H1 (cell line): ENCODE measurements at regions not wholly inside any gene's neighbourhood (a gene's known extent, or its start where the extent isn't known, plus 50 kb on each side); places are given as distances from the start of the nearest gene placed in this dataset.

Source experiments
- CTCF ChIA-PET: fragments of 300-600 bp; sonication (Branson Sonifier 250); formaldehyde crosslinking; loops from one replicate; lab custom pipeline; 2021; ENCODE audit not compliant: partially characterized antibody; lab: Charles Lee
- POLR2A ChIA-PET: fragments of 300-600 bp; sonication (Branson Sonifier 250); formaldehyde crosslinking; loops from one replicate; lab custom pipeline; 2021; ENCODE audit warnings: inconsistent platforms; ENCODE audit not compliant: partially characterized antibody; lab: Charles Lee
- DNase-seq, 2 experiments: peaks; one replicate each; pipeline versions ENCODE4 v3.0.0 to v3.0.0-alpha.2; 2010 to 2022; ENCODE audit warnings: low spot score in 2 of 2, low read depth in 1 of 2, mixed read lengths in 1 of 2
- FAIRE-seq: peaks from 2 replicates; lab custom pipeline; 2011; peaks lifted over from hg19 to GRCh38; lab: Jason Lieb, UNC
- H2AFZ ChIP-seq: 2 replicates; pipeline ENCODE4 v1.8.1; 2012; ENCODE audit warnings: low read length, inconsistent platforms
- H2AK5ac ChIP-seq: 2 replicates; pipeline ENCODE4 v1.6.1; 2013; ENCODE audit warnings: low read depth, low read length
- H2BK120ac ChIP-seq: replicated peaks from 2 replicates; pipeline ENCODE3; 2013; ENCODE audit warnings: low read depth, low read length, inconsistent platforms
- H2BK12ac ChIP-seq: 2 replicates; pipeline ENCODE4 v1.6.1; 2013; ENCODE audit warnings: low read depth, low read length
- H2BK15ac ChIP-seq: 2 replicates; pipeline ENCODE4 v1.6.1; 2013; ENCODE audit warnings: low read length
- H2BK20ac ChIP-seq: 2 replicates; pipeline ENCODE4 v1.6.1; 2013; ENCODE audit warnings: low read length
- H2BK5ac ChIP-seq: 2 replicates; pipeline ENCODE4 v1.6.1; 2013; ENCODE audit warnings: low read depth, low read length
- H3K14ac ChIP-seq: 2 replicates; pipeline ENCODE4 v1.6.1; 2013; ENCODE audit warnings: inconsistent platforms; ENCODE audit not compliant: insufficient read length
- H3K18ac ChIP-seq: 2 replicates; pipeline ENCODE4 v1.6.1; 2013; ENCODE audit warnings: low read length; ENCODE audit errors: extremely low read depth
- H3K23ac ChIP-seq: 2 replicates; pipeline ENCODE4 v1.6.1; 2013; ENCODE audit warnings: inconsistent platforms; ENCODE audit not compliant: insufficient read length
- H3K23me2 ChIP-seq: 2 replicates; pipeline ENCODE4 v1.6.1; 2013; ENCODE audit warnings: low read depth, low read length
- H3K27ac ChIP-seq: 2 replicates; pipeline ENCODE4 v1.6.1; 2011; ENCODE audit warnings: low read depth, low read length, inconsistent platforms
- H3K27me3 ChIP-seq, 4 experiments: replicated peaks in 1 of 4; 1 replicate in 1 of 4; 2 replicates in 3 of 4; pipeline versions ENCODE4 v1.6.1 to v1.8.1; 2011 to 2013; ENCODE audit warnings: low read length in 3 of 4, mild to moderate bottlenecking in 3 of 4, inconsistent platforms in 2 of 4, mixed read lengths in 2 of 4, moderate library complexity in 1 of 4; ENCODE audit not compliant: control insufficient read depth in 3 of 4, insufficient read depth in 3 of 4; ENCODE audit errors: extremely low read depth in 1 of 4
- H3K36me3 ChIP-seq, 4 experiments: 2 replicates each; pipeline versions ENCODE4 v1.6.1 to v1.8.1; 2011 to 2013; ENCODE audit warnings: mild to moderate bottlenecking in 4 of 4, low read length in 3 of 4, moderate library complexity in 2 of 4, control low read depth in 1 of 4, inconsistent platforms in 1 of 4; ENCODE audit not compliant: insufficient read depth in 4 of 4, control insufficient read depth in 2 of 4
- H3K4ac ChIP-seq: replicated peaks from 2 replicates; pipeline ENCODE3; 2013; ENCODE audit warnings: low read length, low read depth, mixed read lengths, inconsistent platforms; ENCODE audit not compliant: insufficient read length
- H3K4me1 ChIP-seq, 4 experiments: replicated peaks in 1 of 4; 1 replicate in 1 of 4; 2 replicates in 3 of 4; pipeline versions ENCODE4 v1.6.1 to v1.8.1; 2011 to 2013; ENCODE audit warnings: low read length in 3 of 4, inconsistent platforms in 2 of 4, mixed read lengths in 1 of 4; ENCODE audit not compliant: insufficient read depth in 4 of 4, control insufficient read depth in 3 of 4
- H3K4me2 ChIP-seq, 2 experiments: 2 replicates each; pipeline versions ENCODE4 v1.6.1 to v1.8.1; 2011 to 2013; ENCODE audit warnings: low read depth in 2 of 2, low read length in 2 of 2, control low read depth in 1 of 2, inconsistent platforms in 1 of 2, mild to moderate bottlenecking in 1 of 2; ENCODE audit not compliant: insufficient read depth in 1 of 2
- H3K4me3 ChIP-seq, 4 experiments: fragments of 200-600, 300-600 bp in 1 of 4; sonication (generic), shearing (Covaris generic), sonication (Bioruptor Twin) in 1 of 4; 2 replicates each; pipeline versions ENCODE4 v1.5.1 to v1.8.1; 2011 to 2016; ENCODE audit warnings: low read length in 4 of 4, low read depth in 3 of 4, control low read depth in 2 of 4, inconsistent platforms in 2 of 4, mild to moderate bottlenecking in 2 of 4, mixed read lengths in 1 of 4, moderate library complexity in 1 of 4; ENCODE audit not compliant: insufficient read depth in 2 of 4; ENCODE audit errors: extremely low read depth in 1 of 4
- H3K56ac ChIP-seq: replicated peaks from 2 replicates; pipeline ENCODE3; 2013; ENCODE audit warnings: low read depth, mild to moderate bottlenecking, mixed read lengths, low read length, inconsistent platforms; ENCODE audit not compliant: insufficient read length
- H3K79me1 ChIP-seq: 2 replicates; pipeline ENCODE4 v1.6.1; 2013; ENCODE audit warnings: low read depth, low read length, control low read depth
- H3K79me2 ChIP-seq, 2 experiments: 2 replicates each; pipeline versions ENCODE4 v1.6.1 to v1.8.1; 2012 to 2013; ENCODE audit warnings: low read length in 2 of 2, mild to moderate bottlenecking in 2 of 2, inconsistent platforms in 1 of 2; ENCODE audit not compliant: insufficient read depth in 2 of 2, control insufficient read depth in 1 of 2
- H3K9ac ChIP-seq, 4 experiments: replicated peaks in 1 of 4; 1 replicate in 1 of 4; 2 replicates in 3 of 4; pipeline versions ENCODE4 v1.6.1 to v1.8.1; 2011 to 2013; ENCODE audit warnings: low read depth in 3 of 4, low read length in 3 of 4, control low read depth in 2 of 4, mild to moderate bottlenecking in 2 of 4, moderate library complexity in 2 of 4, inconsistent platforms in 1 of 4; ENCODE audit errors: extremely low read depth in 1 of 4
- H3K9me3 ChIP-seq, 2 experiments: 2 replicates each; pipeline versions ENCODE4 v1.6.1 to v1.8.1; 2012 to 2013; ENCODE audit warnings: mild to moderate bottlenecking in 2 of 2, moderate library complexity in 2 of 2, control low read depth in 1 of 2, inconsistent platforms in 1 of 2, low read depth in 1 of 2, low read length in 1 of 2, mixed read lengths in 1 of 2; ENCODE audit not compliant: insufficient read depth in 2 of 2
- H4K20me1 ChIP-seq, 2 experiments: replicated peaks in 1 of 2; 2 replicates each; pipeline versions ENCODE3 to v1.8.1; 2011 to 2013; ENCODE audit warnings: inconsistent platforms in 2 of 2, low read length in 2 of 2, mild to moderate bottlenecking in 1 of 2; ENCODE audit not compliant: insufficient read depth in 2 of 2, control insufficient read depth in 1 of 2
- H4K5ac ChIP-seq: 2 replicates; pipeline ENCODE4 v1.6.1; 2013; ENCODE audit warnings: low read length, low read depth, mixed read lengths, inconsistent platforms; ENCODE audit not compliant: insufficient read length
- H4K8ac ChIP-seq: 2 replicates; pipeline ENCODE4 v1.8.0; 2013; ENCODE audit warnings: mild to moderate bottlenecking, moderate library complexity, low read length, inconsistent platforms; ENCODE audit not compliant: insufficient read depth; ENCODE audit errors: extremely low read depth
- H4K91ac ChIP-seq: replicated peaks from 2 replicates; pipeline ENCODE3; 2013; ENCODE audit warnings: low read length, mixed read lengths, inconsistent platforms; ENCODE audit not compliant: insufficient read length
- CBX8 ChIP-seq: fragments of 300-800, 300-1000 bp; sonication (generic); IDR thresholded peaks from 2 replicates; pipeline ENCODE4 v1.7.1; 2016; ENCODE audit warnings: low read depth, low read length, borderline replicate concordance
- CTBP2 ChIP-seq: IDR thresholded peaks from 2 replicates; pipeline ENCODE4 v1.7.0; 2011; ENCODE audit warnings: borderline replicate concordance, mild to moderate bottlenecking, moderate library complexity, mixed read lengths, low read length; ENCODE audit not compliant: insufficient read depth, insufficient read length
- JUND ChIP-seq: IDR thresholded peaks from 2 replicates; pipeline ENCODE4 v1.6.1; 2011; ENCODE audit warnings: mild to moderate bottlenecking, improper control_type of control experiment, low read length
- KDM1A ChIP-seq: fragments of 200-600, 300-600 bp; sonication (generic); IDR thresholded peaks from 2 replicates; pipeline ENCODE4 v1.7.1; 2016; ENCODE audit warnings: mild to moderate bottlenecking, low read length, borderline replicate concordance
- PHF8 ChIP-seq: fragments of 200-600 bp; sonication (generic); conservative IDR thresholded peaks from 2 replicates; pipeline ENCODE4 v1.7.1; 2012; ENCODE audit warnings: low read depth, mild to moderate bottlenecking, inconsistent platforms, low read length, moderate library complexity
- POLR2AphosphoS5 ChIP-seq: IDR thresholded peaks from 2 replicates; pipeline ENCODE4 v1.6.1; 2011; ENCODE audit warnings: low read depth, low read length
- RBBP5 ChIP-seq: IDR thresholded peaks from 2 replicates; pipeline ENCODE4 v1.7.1; 2012; ENCODE audit warnings: low read depth, mild to moderate bottlenecking, inconsistent platforms, low read length, moderate library complexity, borderline replicate concordance
- RNF2 ChIP-seq: fragments of 200-900, 300-1000 bp; sonication (generic); IDR thresholded peaks from 2 replicates; pipeline ENCODE4 v1.7.1; 2016; ENCODE audit warnings: borderline replicate concordance, low read depth, mild to moderate bottlenecking, antibody characterized with exemption, low read length; ENCODE audit not compliant: poor library complexity, severe bottlenecking; ENCODE audit errors: missing control alignments
- SIRT6 ChIP-seq: IDR thresholded peaks from one replicate; pipeline ENCODE4 v1.7.1; 2012; ENCODE audit warnings: low read length, inconsistent platforms
- TBP ChIP-seq: IDR thresholded peaks from 2 replicates; pipeline ENCODE4 v1.6.1; 2011; ENCODE audit warnings: low read depth, low read length, improper control_type of control experiment
- TCF12 ChIP-seq: IDR thresholded peaks from 2 replicates; pipeline ENCODE4 v1.6.1; 2011; ENCODE audit warnings: low read depth, mild to moderate bottlenecking, low read length
- ZNF274 ChIP-seq: IDR thresholded peaks from 2 replicates; pipeline ENCODE4 v1.7.0; 2012; ENCODE audit warnings: low read length, borderline replicate concordance; ENCODE audit errors: extremely low read depth
- WGBS, 2 experiments: shearing (Covaris generic) in 1 of 2; methylation state at CpG; one replicate each; pipeline versions ENCODE4 v1.1.6 to v1.1.7; 2013 to 2015; ENCODE audit warnings: low lambda C conversion rate in 2 of 2, mixed read lengths in 2 of 2, inconsistent platforms in 1 of 2, low coverage in 1 of 2, missing lambda C conversion rate in 1 of 2; ENCODE audit not compliant: insufficient replicate concordance in 2 of 2, insufficient coverage in 1 of 2, insufficient read length in 1 of 2; ENCODE audit errors: extremely low coverage in 1 of 2, missing lambda C conversion rate in 1 of 2; 5-methylcytosine and 5-hydroxymethylcytosine counted together

- H3K36me3 ChIP-seq = no peaks in the 10 kb centered on the region
- H4K20me1 ChIP-seq = no peaks in the 10 kb centered on the region
- H3K18ac ChIP-seq = no peak overlapping the region
- H3K56ac ChIP-seq = no peak overlapping the region
- no peaks in the 10 kb centered on the region for H3K79me2 ChIP-seq
- H3K27me3 ChIP-seq = no peaks in the 10 kb centered on the region
- no peak overlapping the region for H3K4ac ChIP-seq
- CTCF ChIA-PET = interaction anchor here (1.3 kb wide), 1 partner anchor 29 kb away, joined by 3 read pairs; no protein-coding TSS in a partner anchor
- peaks cover 0 to 7% (median 0%) of the 10 kb centered on the region in 4 experiments; a peak in 3 of 7 replicates for H3K4me1 ChIP-seq
- no peak overlapping the region for H2AFZ ChIP-seq
- H2BK5ac ChIP-seq = no peak overlapping the region
- H3K79me1 ChIP-seq = no peaks in the 10 kb centered on the region
- H3K9me3 ChIP-seq = no peaks in the 10 kb centered on the region
- no peak overlapping the region for H3K23ac ChIP-seq
- no peak overlapping the region for H2AK5ac ChIP-seq
- H3K4me3 ChIP-seq = no peak overlapping the region
- no peak overlapping the region for H4K91ac ChIP-seq
- no peak overlapping the region for H2BK15ac ChIP-seq
- POLR2A ChIA-PET = no interaction called here
- no peak for FAIRE-seq
- H3K4me2 ChIP-seq = no peak overlapping the region
- H2BK20ac ChIP-seq = no peak overlapping the region
- DNase-seq = no peak
- no peak overlapping the region for H3K14ac ChIP-seq
- H4K8ac ChIP-seq = no peak overlapping the region
- H3K23me2 ChIP-seq = no peaks in the 10 kb centered on the region; the same call in 1 of the 2 replicates
- no peak overlapping the region for H3K27ac ChIP-seq
- H3K9ac ChIP-seq = no peak overlapping the region
- H4K5ac ChIP-seq = no peak overlapping the region
- H2BK12ac ChIP-seq = no peak overlapping the region
- 94% methylated on average over 5 of the region's 5 CpGs; no CpG with 5 or more reads in 1 of the 2 experiments for WGBS, 2 experiments
- H2BK120ac ChIP-seq = no peak overlapping the region
- no peak for TF ChIP-seq CTBP2
- TF ChIP-seq RBBP5 = no peak
- no peak for TF ChIP-seq TBP
- no peak for TF ChIP-seq ZNF274
- TF ChIP-seq CBX8 = no peak
- TF ChIP-seq POLR2AphosphoS5 = no peak
- no peak for TF ChIP-seq PHF8
- no peak for TF ChIP-seq TCF12
- no peak for TF ChIP-seq KDM1A
- no peak for TF ChIP-seq RNF2
- no peak for TF ChIP-seq SIRT6
- TF ChIP-seq JUND = no peak
These were observed 428.8 kb upstream of the JARID2 start for GRCh38 chr6:14817074-14817473.
